Neural crest cell (in vitro differentiated cells): ENCODE measurements at regions not wholly inside any gene's neighbourhood (a gene's known extent, or its start where the extent isn't known, plus 50 kb on each side); places are given as distances from the start of the nearest gene placed in this dataset.

Experiments
- DNase-seq: peaks from one replicate; pipeline ENCODE4 v3.0.0; 2021; ENCODE audit warnings: low read depth, mixed read lengths, low spot score
- H3K27ac Mint-ChIP-seq: one replicate; pipeline ENCODE4 v1.8.0; 2021; ENCODE audit warnings: mild to moderate bottlenecking, mixed read lengths; ENCODE audit not compliant: unreplicated experiment
- H3K27me3 Mint-ChIP-seq: 2 replicates; pipeline ENCODE4 v1.8.0; 2021; ENCODE audit warnings: low read depth, mild to moderate bottlenecking, mixed read lengths
- H3K36me3 Mint-ChIP-seq: 2 replicates; pipeline ENCODE4 v1.8.0; 2021; ENCODE audit warnings: low read depth, mild to moderate bottlenecking, mixed read lengths
- H3K4me1 Mint-ChIP-seq: 2 replicates; pipeline ENCODE4 v1.8.0; 2021; ENCODE audit warnings: mixed read lengths
- H3K4me3 Mint-ChIP-seq: one replicate; pipeline ENCODE4 v1.8.0; 2021; ENCODE audit warnings: mild to moderate bottlenecking, mixed read lengths
- H3K9me3 Mint-ChIP-seq: 2 replicates; pipeline ENCODE4 v1.8.0; 2021; ENCODE audit warnings: mixed read lengths
- TF ChIP-seq, protein P1 (sequence below): fragments of 200-600 bp; sonication (generic); conservative IDR thresholded peaks from 2 replicates; pipeline ENCODE4 v1.5.0; 2021; ENCODE audit warnings: antibody characterized with exemption, mild to moderate bottlenecking

DNA sequence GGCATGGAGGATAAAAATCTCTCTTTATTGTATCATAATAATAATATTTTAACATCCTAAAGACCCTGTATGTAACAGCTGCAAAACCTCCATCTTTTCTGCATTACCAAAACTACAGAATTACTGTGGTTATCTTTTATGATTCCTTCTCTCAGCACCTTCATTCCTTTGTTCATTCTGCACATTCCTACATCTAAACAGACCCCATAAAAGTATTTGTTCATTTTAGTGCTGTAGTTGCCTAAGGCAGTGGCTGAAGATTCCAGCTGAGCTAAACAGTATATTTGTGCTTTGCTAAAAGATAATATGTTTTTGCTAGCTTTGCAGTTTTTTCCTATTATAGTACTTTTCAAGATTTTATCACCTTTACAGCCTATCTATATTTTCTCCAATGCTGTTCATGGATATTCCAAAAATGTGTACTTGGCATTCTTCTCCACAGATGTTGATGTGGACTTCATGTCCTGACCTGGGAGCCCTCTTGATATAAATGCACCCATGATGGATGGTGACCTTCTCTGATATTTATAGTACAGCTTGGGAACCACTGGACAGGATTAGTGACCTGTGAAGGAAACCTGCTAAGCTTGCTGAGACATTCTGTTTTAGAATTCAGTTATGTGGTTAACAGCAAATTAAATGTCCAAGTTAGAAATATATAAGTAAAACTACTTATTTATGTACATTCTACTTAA lies 2832.9 kb upstream of the PCDH20 start:
- Mint-ChIP-seq H3K27me3 (no peaks in the 10 kb centered on the region), H3K9me3 (no peaks in the 10 kb centered on the region), H3K36me3 (no peaks in the 10 kb centered on the region), H3K4me1 (no peaks in the 10 kb centered on the region), H3K4me3 (no peak overlapping the region), H3K27ac (no peak overlapping the region)
- TF ChIP-seq, protein P1, sequence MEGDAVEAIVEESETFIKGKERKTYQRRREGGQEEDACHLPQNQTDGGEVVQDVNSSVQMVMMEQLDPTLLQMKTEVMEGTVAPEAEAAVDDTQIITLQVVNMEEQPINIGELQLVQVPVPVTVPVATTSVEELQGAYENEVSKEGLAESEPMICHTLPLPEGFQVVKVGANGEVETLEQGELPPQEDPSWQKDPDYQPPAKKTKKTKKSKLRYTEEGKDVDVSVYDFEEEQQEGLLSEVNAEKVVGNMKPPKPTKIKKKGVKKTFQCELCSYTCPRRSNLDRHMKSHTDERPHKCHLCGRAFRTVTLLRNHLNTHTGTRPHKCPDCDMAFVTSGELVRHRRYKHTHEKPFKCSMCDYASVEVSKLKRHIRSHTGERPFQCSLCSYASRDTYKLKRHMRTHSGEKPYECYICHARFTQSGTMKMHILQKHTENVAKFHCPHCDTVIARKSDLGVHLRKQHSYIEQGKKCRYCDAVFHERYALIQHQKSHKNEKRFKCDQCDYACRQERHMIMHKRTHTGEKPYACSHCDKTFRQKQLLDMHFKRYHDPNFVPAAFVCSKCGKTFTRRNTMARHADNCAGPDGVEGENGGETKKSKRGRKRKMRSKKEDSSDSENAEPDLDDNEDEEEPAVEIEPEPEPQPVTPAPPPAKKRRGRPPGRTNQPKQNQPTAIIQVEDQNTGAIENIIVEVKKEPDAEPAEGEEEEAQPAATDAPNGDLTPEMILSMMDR = no peak
- no peak for DNase-seq

DNA sequence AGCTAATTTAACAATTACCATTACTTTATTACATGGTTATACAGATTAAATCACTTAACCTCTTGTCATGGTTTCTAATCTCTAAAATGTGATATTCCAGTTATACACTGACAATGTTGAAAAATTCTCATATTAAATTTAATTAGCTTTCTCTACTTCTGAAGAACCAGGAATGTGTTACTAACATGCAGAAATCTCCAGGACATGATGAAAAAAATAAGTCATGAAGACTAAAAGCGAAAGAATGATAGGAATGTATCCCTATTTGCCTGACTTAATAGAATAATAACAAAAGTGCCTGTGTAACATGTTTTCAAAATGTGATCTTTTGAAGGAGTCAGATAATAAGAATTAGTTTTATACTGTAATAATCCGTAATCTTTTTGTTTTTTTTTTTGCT lies 2823.7 kb upstream of the PCDH20 start:
- H3K36me3 Mint-ChIP-seq = no peaks in the 10 kb centered on the region
- no peaks in the 10 kb centered on the region for H3K27me3 Mint-ChIP-seq
- H3K27ac Mint-ChIP-seq = no peak overlapping the region

DNA sequence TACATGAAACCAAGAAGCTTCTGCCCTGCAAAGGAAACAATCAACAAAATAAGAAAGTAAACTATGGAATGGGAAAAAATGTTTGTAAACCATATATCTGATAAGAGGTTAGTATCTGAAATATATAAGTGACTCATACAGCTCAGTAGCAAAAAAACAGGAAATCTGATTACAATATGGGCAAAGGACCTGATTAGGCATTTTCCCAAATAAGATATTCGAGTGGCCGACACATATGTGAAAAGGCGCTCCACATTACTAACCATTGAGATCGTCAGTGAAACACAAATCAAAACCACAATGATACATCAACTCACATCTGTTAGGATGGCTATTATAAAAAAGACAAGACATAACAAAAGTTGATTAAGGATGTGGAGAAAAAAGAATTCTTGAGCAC lies 2818.6 kb upstream of the PCDH20 start:
- no peaks in the 10 kb centered on the region for H3K9me3 Mint-ChIP-seq
- DNase-seq = no peak
- no peak overlapping the region for H3K27ac Mint-ChIP-seq
- H3K4me1 Mint-ChIP-seq = no peaks in the 10 kb centered on the region
- TF ChIP-seq, protein P1 = no peak
- no peaks in the 10 kb centered on the region for H3K36me3 Mint-ChIP-seq
- no peak overlapping the region for H3K4me3 Mint-ChIP-seq
- H3K27me3 Mint-ChIP-seq = no peaks in the 10 kb centered on the region

More for the DNA sequence above, 2823.7 kb upstream of the PCDH20 start:
- Mint-ChIP-seq H3K4me3 (no peak overlapping the region), H3K9me3 (no peaks in the 10 kb centered on the region), H3K4me1 (no peaks in the 10 kb centered on the region)
- TF ChIP-seq, protein P1 = no peak
- DNase-seq = no peak

DNA sequence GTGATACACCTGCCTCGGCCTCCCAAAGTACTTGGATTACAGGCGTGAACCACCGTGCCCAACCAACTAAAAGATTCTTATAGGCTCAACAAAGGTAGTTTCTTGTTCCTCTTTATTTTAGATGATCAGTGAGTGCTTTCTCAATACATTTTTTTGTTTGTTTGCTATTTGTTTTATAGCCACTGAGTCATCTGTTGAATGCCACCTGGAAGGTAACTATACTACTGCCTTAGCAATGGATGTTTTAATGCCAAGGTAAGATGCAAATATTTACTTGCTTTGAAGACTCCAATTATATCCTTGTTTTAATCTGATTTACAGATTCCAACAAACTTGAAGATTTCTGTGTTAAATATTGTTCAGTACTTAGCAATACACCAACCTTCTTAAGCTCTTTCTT lies 2807.4 kb upstream of the PCDH20 start:
- no peak overlapping the region for H3K27ac Mint-ChIP-seq
- no peaks in the 10 kb centered on the region for H3K27me3 Mint-ChIP-seq
- DNase-seq = no peak
- no peak overlapping the region for H3K4me3 Mint-ChIP-seq
- H3K36me3 Mint-ChIP-seq = no peaks in the 10 kb centered on the region
- peaks cover 11% of the 10 kb centered on the region for H3K9me3 Mint-ChIP-seq
- no peaks in the 10 kb centered on the region for H3K4me1 Mint-ChIP-seq
- TF ChIP-seq, protein P1 = no peak

DNA sequence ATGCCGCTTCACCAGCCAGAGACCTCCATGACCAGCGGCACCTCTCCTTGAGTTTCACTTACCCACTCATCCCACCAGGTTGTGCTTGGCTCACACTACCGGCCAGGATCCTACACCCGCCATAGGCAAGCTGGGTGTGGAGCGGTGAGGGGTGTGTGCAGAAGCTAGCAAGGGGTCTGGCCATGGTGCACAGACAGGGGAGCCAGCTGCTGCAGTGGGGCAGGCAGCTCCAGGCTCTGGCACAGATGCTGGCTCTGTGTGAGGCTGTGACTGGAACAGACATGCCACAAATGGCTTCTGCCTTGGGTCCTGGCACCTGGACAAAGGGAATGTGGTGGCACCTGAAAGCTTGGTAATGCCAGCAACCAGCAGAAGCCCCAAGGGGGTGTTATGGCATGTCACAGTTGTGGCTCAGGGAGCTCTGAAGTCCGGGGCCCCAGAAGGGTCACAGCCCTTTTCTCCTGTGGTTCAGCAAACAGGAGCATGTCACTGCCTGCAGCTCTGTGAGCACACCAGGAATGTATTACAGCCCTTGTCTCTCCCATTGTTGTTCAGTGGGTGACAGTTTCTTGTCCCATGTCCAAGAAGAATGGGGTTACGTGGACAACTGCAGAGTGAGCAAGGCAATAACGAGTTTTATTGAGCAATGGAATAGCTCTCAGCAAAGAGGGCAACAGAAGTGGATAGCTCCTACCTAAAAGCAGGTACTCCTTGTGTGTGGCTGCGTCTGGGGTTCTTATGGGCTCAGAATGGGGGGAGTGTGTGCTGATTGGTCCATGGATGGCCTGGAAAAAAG lies 2791.0 kb upstream of the PCDH20 start:
- DNase-seq = no peak
- H3K27ac Mint-ChIP-seq = no peak overlapping the region
- H3K4me3 Mint-ChIP-seq = no peak overlapping the region
- no peaks in the 10 kb centered on the region for H3K4me1 Mint-ChIP-seq
- H3K36me3 Mint-ChIP-seq = no peaks in the 10 kb centered on the region
- no peaks in the 10 kb centered on the region for H3K9me3 Mint-ChIP-seq
- H3K27me3 Mint-ChIP-seq = no peaks in the 10 kb centered on the region
- TF ChIP-seq, protein P1 = no peak
